GM12872 (cell line): ENCODE measurements at regions not wholly inside any gene's neighbourhood (a gene's known extent, or its start where the extent isn't known, plus 50 kb on each side); places are given as distances from the start of the nearest gene placed in this dataset.

Source experiments
- CTCF ChIP-seq: IDR thresholded peaks from 3 replicates; pipeline ENCODE4 v1.5.1; 2011; ENCODE audit warnings: low read depth, mild to moderate bottlenecking, low read length, moderate library complexity; ENCODE audit not compliant: insufficient read depth

- no peak for TF ChIP-seq CTCF
Observed at GRCh38 chr5:91500758-91501157, 117.6 kb upstream of the ARRDC3 start.

- peak; percentile 62; the same call in 2 of the 3 replicates for TF ChIP-seq CTCF
Observed at GRCh38 chr5:91499943-91500531, 116.9 kb upstream of the ARRDC3 start.

GRCh38 chr5:91495699-91496098 lies 112.6 kb upstream of the ARRDC3 start:
- no peak for TF ChIP-seq CTCF

- no peak for TF ChIP-seq CTCF
Observed at GRCh38 chr5:91494447-91494996, 111.4 kb upstream of the ARRDC3 start.

- TF ChIP-seq CTCF = no peak
Observed at GRCh38 chr5:91493086-91493485, 110.0 kb upstream of the ARRDC3 start.

- no peak for TF ChIP-seq CTCF
Observed at GRCh38 chr5:91491229-91491628, 108.1 kb upstream of the ARRDC3 start.

- no peak for TF ChIP-seq CTCF
Observed at GRCh38 chr5:91490316-91490715, 107.2 kb upstream of the ARRDC3 start.
